ENCODE measurements at regions not wholly inside any gene's neighbourhood (a gene's known extent, or its start where the extent isn't known, plus 50 kb on each side); places are given as distances from the start of the nearest gene placed in this dataset.

DNA sequence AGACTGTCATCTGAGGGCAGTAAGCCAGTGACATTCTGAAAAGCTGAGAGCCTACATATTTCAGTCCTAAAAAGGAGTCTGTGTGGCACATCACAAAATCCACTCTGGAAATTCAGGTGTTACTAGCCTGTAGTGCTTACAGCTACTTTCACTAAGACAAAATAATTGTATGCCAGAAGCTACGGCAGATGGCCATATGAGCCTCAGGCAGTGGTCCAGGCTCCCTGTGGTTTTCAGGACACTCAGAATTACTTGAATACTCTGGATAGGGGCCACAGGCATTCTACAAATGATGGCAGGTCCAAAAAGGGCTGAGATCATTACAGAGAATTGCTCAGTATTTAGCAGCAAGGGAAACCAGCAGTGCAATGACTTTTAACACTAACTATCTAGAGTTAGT lies 527.1 kb downstream of the MRPL39 start:
- no peak overlapping the region for H3K27ac ChIP-seq
- no peaks in the 10 kb centered on the region for H3K27me3 ChIP-seq
- TF ChIP-seq POLR2A (IDR thresholded peaks at IDR 0.05) (no peak), CTCF (IDR thresholded peaks at IDR 0.05) (no peak)
- H3K36me3 ChIP-seq = no peaks in the 10 kb centered on the region
- no peaks in the 10 kb centered on the region for H3K4me1 ChIP-seq
- no peak overlapping the region for H3K4me3 ChIP-seq
- no peak for DNase-seq (ENCODE audit: extremely low spot score in 2 of 2)
- intact Hi-C loops (cut with DNase I) = no loop called here
- H3K9me3 ChIP-seq = no peaks in the 10 kb centered on the region

GRCh38 chr21:25079053-25079452 lies 528.2 kb downstream of the MRPL39 start:
- no peak for DNase-seq (ENCODE audit: extremely low spot score in 2 of 2)
- Histone ChIP-seq H3K9me3 (no peaks in the 10 kb centered on the region), H3K27me3 (no peaks in the 10 kb centered on the region), H3K4me3 (no peak overlapping the region), H3K4me1 (no peaks in the 10 kb centered on the region), H3K36me3 (no peaks in the 10 kb centered on the region), H3K27ac (no peak overlapping the region)
- TF ChIP-seq CTCF (IDR thresholded peaks at IDR 0.05) (no peak), POLR2A (IDR thresholded peaks at IDR 0.05) (no peak), POLR2AphosphoS5 (IDR thresholded peaks at IDR 0.05; ENCODE audit: insufficient read depth in 1 of 2, low read depth in 1 of 2) (no peak)
- intact Hi-C loops (cut with DNase I) = no loop called here

GRCh38 chr21:25062061-25062460 lies 545.2 kb downstream of the MRPL39 start:
- no peaks in the 10 kb centered on the region for H3K27me3 ChIP-seq
- H3K4me3 ChIP-seq = no peak overlapping the region
- no peak overlapping the region for H3K27ac ChIP-seq
- H3K4me1 ChIP-seq = no peaks in the 10 kb centered on the region
- TF ChIP-seq CTCF (IDR thresholded peaks at IDR 0.05) (no peak), POLR2A (IDR thresholded peaks at IDR 0.05) (no peak), POLR2AphosphoS5 (IDR thresholded peaks at IDR 0.05; ENCODE audit: insufficient read depth in 1 of 2, low read depth in 1 of 2) (no peak)
- intact Hi-C loops (cut with DNase I) = no loop called here
- DNase-seq (ENCODE audit: extremely low spot score in 2 of 2) = no peak
- no peaks in the 10 kb centered on the region for H3K36me3 ChIP-seq
- no peaks in the 10 kb centered on the region for H3K9me3 ChIP-seq

GRCh38 chr21:25054689-25055088 lies 552.6 kb downstream of the MRPL39 start:
- Histone ChIP-seq H3K27me3 (no peaks in the 10 kb centered on the region), H3K36me3 (no peaks in the 10 kb centered on the region), H3K27ac (no peak overlapping the region), H3K4me3 (no peak overlapping the region), H3K9me3 (no peaks in the 10 kb centered on the region), H3K4me1 (no peaks in the 10 kb centered on the region)
- intact Hi-C loops (cut with DNase I) = no loop called here
- no peak for DNase-seq (ENCODE audit: extremely low spot score in 2 of 2)
- TF ChIP-seq CTCF (IDR thresholded peaks at IDR 0.05) (no peak), POLR2A (IDR thresholded peaks at IDR 0.05) (no peak), POLR2AphosphoS5 (IDR thresholded peaks at IDR 0.05; ENCODE audit: insufficient read depth in 1 of 2, low read depth in 1 of 2) (no peak)

DNA sequence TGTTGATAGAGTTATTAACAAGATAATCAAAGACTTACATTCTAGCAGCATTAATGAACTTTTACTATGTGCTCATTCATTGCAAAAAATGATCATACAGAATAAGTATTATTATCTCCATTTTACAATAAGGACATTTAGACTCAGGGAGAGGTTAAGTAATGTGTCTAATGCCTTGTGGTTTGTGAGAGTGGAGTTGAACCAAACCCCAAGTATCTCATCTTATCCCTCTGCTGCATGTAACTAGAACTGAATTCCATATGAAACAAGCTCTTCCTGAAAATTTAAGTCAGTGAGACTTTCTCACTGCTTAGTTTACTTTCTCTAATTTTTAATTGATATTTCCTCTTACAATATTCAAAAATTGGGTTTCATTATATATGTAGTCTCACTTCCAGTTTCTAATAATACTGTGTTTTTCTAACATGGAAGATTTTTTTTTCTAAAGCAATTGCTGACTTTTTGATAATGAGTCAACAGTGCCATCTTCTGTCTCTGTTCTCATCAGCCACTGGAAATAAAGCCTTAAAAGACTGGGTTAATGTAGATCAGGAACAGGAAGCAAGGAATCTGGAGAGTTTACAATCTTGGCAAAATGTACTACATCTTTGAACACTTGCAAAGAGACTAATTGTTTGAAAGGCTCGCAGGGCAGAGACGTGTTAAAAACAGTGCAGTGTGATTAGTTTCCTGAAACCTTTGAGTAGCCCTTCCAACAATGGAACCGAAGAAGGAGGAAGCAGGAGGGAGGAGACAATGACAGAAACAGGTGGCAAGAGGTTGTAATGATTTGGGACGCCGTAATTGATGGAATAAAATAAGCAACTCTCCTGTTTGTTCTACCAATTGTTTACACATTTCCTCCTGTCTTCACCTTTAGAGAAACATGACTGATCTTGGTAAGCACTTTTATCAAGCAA lies 567.6 kb downstream of the MRPL39 start:
- DNase-seq (ENCODE audit: extremely low spot score in 2 of 2) = no peak
- Histone ChIP-seq H3K27me3 (no peaks in the 10 kb centered on the region), H3K4me1 (no peaks in the 10 kb centered on the region), H3K36me3 (no peaks in the 10 kb centered on the region), H3K27ac (no peak overlapping the region), H3K4me3 (no peak overlapping the region), H3K9me3 (no peaks in the 10 kb centered on the region)
- intact Hi-C loops (cut with DNase I) = no loop called here
- peak in 2 of 3 experiments; percentile 12 for TF ChIP-seq CTCF (IDR thresholded peaks at IDR 0.05)
- TF ChIP-seq POLR2A (IDR thresholded peaks at IDR 0.05) = no peak

All from vagina (tissue), 2 donors.